ENCODE measurements at regions not wholly inside any gene's neighbourhood (a gene's known extent, or its start where the extent isn't known, plus 50 kb on each side); places are given as distances from the start of the nearest gene placed in this dataset.
"Not testable (repeated sequence)": the region's sequence is repeated elsewhere in the genome, so short reads cannot be mapped to it uniquely, and the experiment has no call there.

- no peak overlapping the region for H2AFZ ChIP-seq (ENCODE audit: low read depth, low read length)
- H3K4me2 ChIP-seq (ENCODE audit: low read length), result no peak overlapping the region
- no peaks in the 10 kb centered on the region for H3K27me3 ChIP-seq (ENCODE audit: low read depth, low read length)
- H3K9me3 ChIP-seq (ENCODE audit: insufficient read depth, low read length), result no peaks in the 10 kb centered on the region
- no peaks in the 10 kb centered on the region for H3K79me2 ChIP-seq (ENCODE audit: low read length)
- H3K4me3 ChIP-seq (ENCODE audit: low read length), result no peak overlapping the region
- H3K4me1 ChIP-seq (ENCODE audit: low read length), result no peaks in the 10 kb centered on the region
- H3K36me3 ChIP-seq (replicated peaks; ENCODE audit: low read depth, low read length), result no peaks in the 10 kb centered on the region
- no peak overlapping the region for H3K27ac ChIP-seq (ENCODE audit: low read length)
- TF ChIP-seq EZH2phosphoT487 (IDR thresholded peaks at IDR 0.05; ENCODE audit: low read depth), result no peak
- no peak for TF ChIP-seq CTCF (IDR thresholded peaks at IDR 0.05; ENCODE audit: low read depth, low read length)
- H4K20me1 ChIP-seq (ENCODE audit: insufficient read depth, low read length), result no peaks in the 10 kb centered on the region
- no peak overlapping the region for H3K9ac ChIP-seq (ENCODE audit: low read length)
Measured at GRCh38 chr6:125586605-125587004, 162.8 kb upstream of the HEY2 start.

DNA sequence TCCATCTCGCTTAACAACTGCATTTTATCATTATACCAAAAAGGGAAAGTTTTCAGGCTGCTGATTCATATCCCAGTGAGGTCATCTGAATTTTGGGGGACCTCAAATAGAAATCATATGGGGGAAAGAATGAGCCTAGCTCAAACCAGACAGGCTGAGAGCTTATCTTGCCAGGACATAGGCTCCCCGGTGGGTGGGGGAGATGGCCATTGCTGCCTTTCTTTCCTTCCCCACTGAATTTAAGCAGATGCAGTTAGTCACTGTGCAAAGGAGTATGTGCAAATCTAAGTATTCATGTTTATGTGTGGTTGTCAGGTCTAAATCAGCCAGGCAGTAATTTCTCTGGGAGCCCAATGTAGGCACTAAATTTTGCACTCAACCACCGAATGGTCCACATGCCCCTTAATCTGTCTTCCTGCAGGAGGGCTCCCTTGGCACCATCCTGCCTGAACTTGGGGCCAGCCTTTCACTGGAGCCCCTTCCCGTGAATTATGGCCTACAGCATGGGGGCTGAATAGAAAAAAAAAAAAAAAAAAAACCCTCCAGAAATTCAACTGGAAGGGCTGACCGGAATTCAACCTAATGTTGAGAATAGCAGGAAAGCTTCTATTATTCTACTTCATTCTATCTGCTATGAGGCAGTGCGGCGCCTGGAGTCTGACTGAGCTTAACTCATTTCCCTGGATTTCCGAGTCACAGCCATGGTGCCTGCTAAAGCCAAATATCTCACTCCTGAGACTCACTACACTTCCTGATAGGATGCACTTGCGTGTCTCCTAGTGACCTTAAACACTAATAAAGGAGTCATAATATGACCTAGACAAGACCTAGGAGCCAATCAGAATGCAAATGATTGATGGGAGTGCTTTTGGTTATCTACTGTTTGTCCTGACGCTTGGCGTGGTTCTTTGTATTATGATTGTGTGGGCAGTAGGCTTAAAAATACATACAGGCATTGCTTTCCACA is 161.5 kb upstream of the HEY2 start:
- no peak overlapping the region for H2AFZ ChIP-seq (ENCODE audit: low read depth, low read length)
- TF ChIP-seq CTCF (IDR thresholded peaks at IDR 0.05; ENCODE audit: low read depth, low read length) (no peak), EZH2phosphoT487 (IDR thresholded peaks at IDR 0.05; ENCODE audit: low read depth) (no peak)
- no peaks in the 10 kb centered on the region for H3K4me1 ChIP-seq (ENCODE audit: low read length)
- no peak overlapping the region for H3K9ac ChIP-seq (ENCODE audit: low read length)
- no peaks in the 10 kb centered on the region for H3K79me2 ChIP-seq (ENCODE audit: low read length)
- H3K4me2 ChIP-seq (ENCODE audit: low read length), result no peak overlapping the region
- no peaks in the 10 kb centered on the region for H3K36me3 ChIP-seq (replicated peaks; ENCODE audit: low read depth, low read length)
- H3K4me3 ChIP-seq (ENCODE audit: low read length), result no peak overlapping the region
- no peaks in the 10 kb centered on the region for H4K20me1 ChIP-seq (ENCODE audit: insufficient read depth, low read length)
- no peak overlapping the region for H3K27ac ChIP-seq (ENCODE audit: low read length)
- no peaks in the 10 kb centered on the region for H3K9me3 ChIP-seq (ENCODE audit: insufficient read depth, low read length)
- H3K27me3 ChIP-seq (ENCODE audit: low read depth, low read length), result no peaks in the 10 kb centered on the region; the same call in 1 of the 2 replicates

- H3K4me2 ChIP-seq (ENCODE audit: low read length); H3K27ac ChIP-seq (ENCODE audit: low read length); H3K9ac ChIP-seq (ENCODE audit: low read length); H4K20me1 ChIP-seq (ENCODE audit: insufficient read depth, low read length); H3K79me2 ChIP-seq (ENCODE audit: low read length); H3K36me3 ChIP-seq (replicated peaks; ENCODE audit: low read depth, low read length); H2AFZ ChIP-seq (ENCODE audit: low read depth, low read length); H3K4me3 ChIP-seq (ENCODE audit: low read length); H3K4me1 ChIP-seq (ENCODE audit: low read length); H3K9me3 ChIP-seq (ENCODE audit: insufficient read depth, low read length); H3K27me3 ChIP-seq (ENCODE audit: low read depth, low read length): not testable (repeated sequence)
Measured at GRCh38 chr6:125591796-125592195, 157.6 kb upstream of the HEY2 start.

GRCh38 chr6:125593746-125594145 is 155.7 kb upstream of the HEY2 start:
- Histone ChIP-seq H3K27ac (ENCODE audit: low read length) (no peak overlapping the region), H3K4me3 (ENCODE audit: low read length) (no peak overlapping the region), H3K9me3 (ENCODE audit: insufficient read depth, low read length) (no peaks in the 10 kb centered on the region), H3K4me1 (ENCODE audit: low read length) (peaks cover 13% of the 10 kb centered on the region), H3K27me3 (ENCODE audit: low read depth, low read length) (peaks cover 3% of the 10 kb centered on the region; the same call in 1 of the 2 replicates), H2AFZ (ENCODE audit: low read depth, low read length) (no peak overlapping the region), H4K20me1 (ENCODE audit: insufficient read depth, low read length) (no peaks in the 10 kb centered on the region), H3K9ac (ENCODE audit: low read length) (no peak overlapping the region), H3K79me2 (ENCODE audit: low read length) (no peaks in the 10 kb centered on the region), H3K4me2 (ENCODE audit: low read length) (no peak overlapping the region), H3K36me3 (replicated peaks; ENCODE audit: low read depth, low read length) (no peaks in the 10 kb centered on the region)
- no peak for TF ChIP-seq EZH2phosphoT487 (IDR thresholded peaks at IDR 0.05; ENCODE audit: low read depth)
- no peak for TF ChIP-seq CTCF (IDR thresholded peaks at IDR 0.05; ENCODE audit: low read depth, low read length)

Measured in OCI-LY3 (cell line).